GM23338 (cell line): ENCODE measurements at regions not wholly inside any gene's neighbourhood (a gene's known extent, or its start where the extent isn't known, plus 50 kb on each side); places are given as distances from the start of the nearest gene placed in this dataset.

ENCODE experiments used
- CREB1 ChIP-seq: fragments of 250-450 bp; sonication (Bioruptor Pico); IDR thresholded peaks from 2 replicates; pipeline ENCODE4 v1.5.0; 2020; ENCODE audit warnings: low read depth, mild to moderate bottlenecking, moderate library complexity
- CTCF ChIP-seq, 2 experiments: fragments of 200-600 bp in 1 of 2; sonication (generic) in 1 of 2; conservative IDR thresholded peaks; 2 replicates each; pipeline versions ENCODE4 v1.5.1 to v1.6.1; 2016 to 2017; ENCODE audit warnings: antibody characterized with exemption in 2 of 2, low read depth in 2 of 2, mild to moderate bottlenecking in 2 of 2, moderate library complexity in 1 of 2
- ETS1 ChIP-seq: IDR thresholded peaks from 2 replicates; pipeline ENCODE4 v1.6.1; 2016; ENCODE audit warnings: antibody characterized with exemption
- EZH2 ChIP-seq: fragments of 200-600 bp; sonication (generic); IDR thresholded peaks from one replicate; pipeline ENCODE4 v1.8.0; 2017; ENCODE audit warnings: antibody characterized with exemption, mild to moderate bottlenecking, low read depth; ENCODE audit not compliant: unreplicated experiment
- EZH2phosphoT487 ChIP-seq: fragments of 200-600 bp; sonication (generic); IDR thresholded peaks from one replicate; pipeline ENCODE4 v1.8.1; 2018; ENCODE audit warnings: antibody characterized with exemption; ENCODE audit not compliant: unreplicated experiment
- JUNB ChIP-seq: IDR thresholded peaks from one replicate; pipeline ENCODE4 v1.6.1; 2016; ENCODE audit warnings: antibody characterized with exemption; ENCODE audit not compliant: unreplicated experiment
- POLR2AphosphoS5 ChIP-seq: IDR thresholded peaks from 2 replicates; pipeline ENCODE4 v1.6.1; 2016; ENCODE audit warnings: antibody characterized with exemption, low read depth
- REST ChIP-seq: IDR thresholded peaks from one replicate; pipeline ENCODE4 v1.6.1; 2018; ENCODE audit warnings: antibody characterized with exemption; ENCODE audit not compliant: unreplicated experiment
- ZNF114 ChIP-seq: fragments of 250-450 bp; sonication (Bioruptor Pico); IDR thresholded peaks from 2 replicates; pipeline ENCODE4 v1.5.0; 2020; ENCODE audit warnings: mild to moderate bottlenecking, moderate library complexity

- TF ChIP-seq EZH2 (no peak), POLR2AphosphoS5 (no peak), CTCF (conservative IDR thresholded peaks at IDR 0.05; ENCODE audit: low read depth in 2 of 2) (no peak), REST (no peak), CREB1 (no peak), JUNB (no peak), EZH2phosphoT487 (no peak), ZNF114 (CRISPR knock-in tag) (no peak), ETS1 (no peak)
Observed at GRCh38 chr9:71322311-71322710, 200.9 kb upstream of the TRPM3 start.
